GM12892 (cell line): ENCODE measurements at regions not wholly inside any gene's neighbourhood (a gene's known extent, or its start where the extent isn't known, plus 50 kb on each side); places are given as distances from the start of the nearest gene placed in this dataset.

ENCODE experiments used
- POLR2A ChIP-seq: IDR thresholded peaks from 2 replicates; pipeline ENCODE4 v1.6.1; 2011; ENCODE audit warnings: low read depth, low read length, control low read depth
- TAF1 ChIP-seq: IDR thresholded peaks from 2 replicates; pipeline ENCODE4 v1.6.1; 2011; ENCODE audit warnings: low read depth, mild to moderate bottlenecking, control low read depth, low read length, borderline replicate concordance

DNA sequence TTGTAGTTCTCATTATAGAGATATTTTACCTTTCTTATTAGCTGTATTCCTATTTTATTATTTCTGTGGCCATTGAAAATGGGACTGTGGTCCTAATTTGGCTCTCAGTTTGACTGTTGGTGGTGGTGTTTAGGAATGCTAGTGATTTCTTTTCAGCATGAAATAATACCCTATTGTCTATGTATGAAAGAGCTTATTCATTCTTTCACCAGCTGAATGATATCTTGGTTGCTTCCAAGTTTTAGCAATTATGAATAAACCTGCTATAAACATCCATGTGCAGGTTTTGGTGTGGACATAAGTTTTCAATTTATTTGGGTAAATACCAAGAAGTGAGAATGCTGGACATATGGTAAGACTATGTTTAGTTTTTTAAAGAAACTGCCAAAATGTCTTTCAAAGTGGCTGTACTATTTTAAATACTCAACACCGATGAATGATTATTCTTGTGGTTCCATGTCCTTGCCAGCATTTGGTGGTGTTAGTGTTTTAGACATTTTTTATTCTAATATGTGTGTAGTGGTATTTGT, 501.6 kb upstream of the GYPC start:
- no peak for TF ChIP-seq POLR2A
- no peak for TF ChIP-seq TAF1
